GM12874 (cell line): ENCODE measurements at regions not wholly inside any gene's neighbourhood (a gene's known extent, or its start where the extent isn't known, plus 50 kb on each side); places are given as distances from the start of the nearest gene placed in this dataset.

ENCODE experiments used
- CTCF ChIP-seq: IDR thresholded peaks from 2 replicates; pipeline ENCODE4 v1.5.1; 2011; ENCODE audit warnings: low read depth, mild to moderate bottlenecking, control low read depth, low read length, moderate library complexity; ENCODE audit not compliant: insufficient read depth

DNA sequence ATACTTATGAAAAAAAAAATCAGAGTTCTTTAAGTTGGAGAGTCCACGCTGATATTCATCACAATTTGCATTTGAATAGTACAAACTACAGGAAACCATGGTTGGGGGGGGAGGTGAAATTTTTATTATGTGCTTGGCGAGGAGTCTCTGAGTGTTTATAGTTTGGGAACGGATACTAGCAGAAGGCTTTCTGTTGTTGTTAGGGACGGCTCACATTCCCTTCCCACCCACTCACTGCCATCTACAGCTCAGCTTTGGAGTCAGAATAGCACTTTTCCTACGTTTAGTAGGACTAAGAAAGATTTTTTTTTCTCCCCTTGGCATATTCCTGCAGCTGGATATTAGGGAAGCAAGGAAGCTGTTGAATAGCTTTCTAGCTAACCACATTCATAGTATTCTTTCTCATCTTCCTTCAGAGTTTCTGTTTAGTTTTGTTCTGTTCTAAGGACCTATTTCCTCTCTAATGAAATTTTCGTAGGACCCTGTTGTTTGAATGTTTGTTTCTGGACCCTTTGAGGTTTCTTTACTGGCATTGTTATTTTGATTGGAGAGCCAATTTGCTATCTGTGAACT is 235.1 kb upstream of the ZNF217 start:
- no peak for TF ChIP-seq CTCF

- TF ChIP-seq CTCF = no peak
Measured at GRCh38 chr20:53828088-53828681, 234.5 kb upstream of the ZNF217 start.

DNA sequence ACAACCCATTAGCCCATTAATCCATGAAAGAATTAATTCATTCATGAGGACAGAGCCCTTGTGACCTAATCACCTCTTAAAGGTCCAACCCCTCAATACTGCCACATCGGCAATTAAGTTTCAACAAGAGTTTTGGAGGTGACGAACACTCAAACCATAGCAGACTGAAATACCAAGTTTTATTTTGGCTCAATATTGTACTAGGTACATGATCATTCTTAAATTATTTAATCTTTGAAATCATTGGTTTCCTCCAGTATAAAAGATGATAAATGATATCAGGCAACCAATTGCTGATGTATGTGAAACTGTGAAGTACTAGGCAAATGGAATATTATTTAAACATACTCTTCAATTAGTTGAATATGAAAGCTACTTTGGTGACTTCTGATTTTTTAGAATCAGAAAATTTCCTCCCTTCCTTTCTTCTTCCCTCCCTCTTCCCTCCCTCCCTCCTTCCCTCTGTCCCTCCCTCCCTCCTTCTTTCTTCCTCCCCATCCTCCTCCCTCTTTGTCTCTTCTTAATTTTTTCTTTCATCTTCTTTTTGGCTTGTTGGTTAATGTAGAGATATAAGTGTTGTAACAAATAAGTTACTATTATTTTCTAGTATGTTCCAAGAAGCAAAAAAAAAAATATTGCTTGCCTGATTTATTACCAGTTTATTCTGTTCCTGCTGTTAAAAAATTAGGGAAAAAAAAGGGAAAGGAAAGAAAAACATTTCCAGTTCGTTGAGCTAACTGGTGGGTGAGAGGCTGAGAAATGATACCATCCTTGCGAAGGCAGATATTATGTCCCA is 233.9 kb upstream of the ZNF217 start:
- TF ChIP-seq CTCF = no peak

GRCh38 chr20:53826597-53827291 is 233.1 kb upstream of the ZNF217 start:
- TF ChIP-seq CTCF = no peak

- TF ChIP-seq CTCF = no peak
Measured at GRCh38 chr20:53826090-53826489, 232.5 kb upstream of the ZNF217 start.

GRCh38 chr20:53825282-53825681 is 231.6 kb upstream of the ZNF217 start:
- no peak for TF ChIP-seq CTCF

GRCh38 chr20:53824779-53825178 is 231.1 kb upstream of the ZNF217 start:
- no peak for TF ChIP-seq CTCF
